WTC11 (cell line): ENCODE measurements at regions not wholly inside any gene's neighbourhood (a gene's known extent, or its start where the extent isn't known, plus 50 kb on each side); places are given as distances from the start of the nearest gene placed in this dataset.

Source experiments
- ATAC-seq: fragments of 200-7000 bp; cut with Tn5 transposase; 2 replicates; pipeline ENCODE4 v1.10.0; 2021; ENCODE audit warnings: mild to moderate bottlenecking, moderate library complexity
- CTCF ChIA-PET: fragments of 300-600 bp; sonication (Branson Sonifier 250); formaldehyde crosslinking; loops from one replicate; lab custom pipeline; 2021; ENCODE audit warnings: antibody characterized with exemption; lab: Charles Lee
- POLR2A ChIA-PET: fragments of 350-600 bp; sonication (Branson Sonifier 250); formaldehyde crosslinking; loops from one replicate; lab custom pipeline; 2021; ENCODE audit warnings: antibody characterized with exemption; lab: Charles Lee
- DNase-seq: peaks from one replicate; pipeline ENCODE4 v3.0.0; 2021; ENCODE audit warnings: low spot score
- H3K27ac Mint-ChIP-seq: 2 replicates; pipeline ENCODE4 v1.8.0; 2021; ENCODE audit warnings: mixed read lengths
- H3K27me3 Mint-ChIP-seq: 2 replicates; pipeline ENCODE4 v1.8.0; 2021; ENCODE audit warnings: low read depth, mild to moderate bottlenecking, moderate library complexity, mixed read lengths
- H3K36me3 Mint-ChIP-seq: 2 replicates; pipeline ENCODE4 v1.8.0; 2021; ENCODE audit warnings: mixed read lengths
- H3K4me1 Mint-ChIP-seq: 2 replicates; pipeline ENCODE4 v1.8.0; 2022; ENCODE audit warnings: mixed read lengths
- H3K4me3 Mint-ChIP-seq: 2 replicates; pipeline ENCODE4 v1.8.0; 2021; ENCODE audit warnings: mild to moderate bottlenecking, moderate library complexity, mixed read lengths
- H3K9me3 Mint-ChIP-seq: 2 replicates; pipeline ENCODE4 v1.8.0; 2021; ENCODE audit warnings: mixed read lengths
- GABPB1 ChIP-seq: sonication (generic); formaldehyde crosslinking; IDR thresholded peaks from 2 replicates; pipeline ENCODE4 v1.8.1; 2023; ENCODE audit warnings: mild to moderate bottlenecking, missing genetic modification reagents
- IRF2 ChIP-seq: sonication (generic); formaldehyde crosslinking; IDR thresholded peaks from 2 replicates; pipeline ENCODE4 v1.8.0; 2022; ENCODE audit warnings: low read depth, missing genetic modification reagents, borderline replicate concordance
- JAZF1 ChIP-seq: fragments of 250-450 bp; sonication (Bioruptor Pico); IDR thresholded peaks from 2 replicates; pipeline ENCODE4 v1.9.0; 2021; ENCODE audit warnings: moderate library complexity, mild to moderate bottlenecking, inconsistent platforms
- KAT7 ChIP-seq: sonication (generic); formaldehyde crosslinking; IDR thresholded peaks from 2 replicates; pipeline ENCODE4 v1.8.1; 2023; ENCODE audit warnings: missing genetic modification reagents, mild to moderate bottlenecking, borderline replicate concordance
- TP53 ChIP-seq: sonication (generic); formaldehyde crosslinking; IDR thresholded peaks from 2 replicates; pipeline ENCODE4 v1.8.1; 2023; ENCODE audit warnings: mild to moderate bottlenecking, missing genetic modification reagents
- ZNF219 ChIP-seq: sonication (generic); formaldehyde crosslinking; IDR thresholded peaks from 2 replicates; pipeline ENCODE4 v1.8.0; 2023; ENCODE audit warnings: missing genetic modification reagents, mild to moderate bottlenecking, borderline replicate concordance
- ZNF232 ChIP-seq: sonication (generic); formaldehyde crosslinking; IDR thresholded peaks from 2 replicates; pipeline ENCODE4 v1.8.0; 2022; ENCODE audit warnings: mild to moderate bottlenecking, missing genetic modification reagents
- TF ChIP-seq, protein P1 (sequence below): sonication (generic); formaldehyde crosslinking; IDR thresholded peaks from 2 replicates; pipeline ENCODE4 v1.8.1; 2023; ENCODE audit warnings: mild to moderate bottlenecking, moderate library complexity, missing genetic modification reagents
- TF ChIP-seq, protein P2 (sequence below): fragments of 250-450 bp; sonication (Bioruptor Pico); IDR thresholded peaks from 2 replicates; pipeline ENCODE4 v1.9.0; 2021; ENCODE audit warnings: mild to moderate bottlenecking
- TF ChIP-seq, protein P3 (sequence below): sonication (generic); formaldehyde crosslinking; IDR thresholded peaks from 2 replicates; pipeline ENCODE4 v1.8.0; 2022; ENCODE audit warnings: missing genetic modification reagents
- TF ChIP-seq, protein P4 (sequence below): sonication (generic); formaldehyde crosslinking; IDR thresholded peaks from 2 replicates; pipeline ENCODE4 v1.8.0; 2023; ENCODE audit warnings: missing genetic modification reagents
- TF ChIP-seq, protein P5 (sequence below): sonication (generic); formaldehyde crosslinking; IDR thresholded peaks from 2 replicates; pipeline ENCODE4 v1.8.1; 2022; ENCODE audit warnings: low read depth, mild to moderate bottlenecking, moderate library complexity, missing genetic modification reagents, borderline replicate concordance
- TF ChIP-seq, protein P6 (sequence below): sonication (generic); formaldehyde crosslinking; IDR thresholded peaks from 2 replicates; pipeline ENCODE4 v1.8.0; 2022; ENCODE audit warnings: mild to moderate bottlenecking, missing genetic modification reagents
- TF ChIP-seq, protein P7 (sequence below): fragments of 250-450 bp; sonication (Bioruptor Pico); IDR thresholded peaks from 2 replicates; pipeline ENCODE4 v1.9.0; 2021; ENCODE audit warnings: mild to moderate bottlenecking, borderline replicate concordance
- TF ChIP-seq, protein P8 (sequence below): sonication (generic); formaldehyde crosslinking; IDR thresholded peaks from 2 replicates; pipeline ENCODE4 v1.8.0; 2022; ENCODE audit warnings: mild to moderate bottlenecking, missing genetic modification reagents

DNA sequence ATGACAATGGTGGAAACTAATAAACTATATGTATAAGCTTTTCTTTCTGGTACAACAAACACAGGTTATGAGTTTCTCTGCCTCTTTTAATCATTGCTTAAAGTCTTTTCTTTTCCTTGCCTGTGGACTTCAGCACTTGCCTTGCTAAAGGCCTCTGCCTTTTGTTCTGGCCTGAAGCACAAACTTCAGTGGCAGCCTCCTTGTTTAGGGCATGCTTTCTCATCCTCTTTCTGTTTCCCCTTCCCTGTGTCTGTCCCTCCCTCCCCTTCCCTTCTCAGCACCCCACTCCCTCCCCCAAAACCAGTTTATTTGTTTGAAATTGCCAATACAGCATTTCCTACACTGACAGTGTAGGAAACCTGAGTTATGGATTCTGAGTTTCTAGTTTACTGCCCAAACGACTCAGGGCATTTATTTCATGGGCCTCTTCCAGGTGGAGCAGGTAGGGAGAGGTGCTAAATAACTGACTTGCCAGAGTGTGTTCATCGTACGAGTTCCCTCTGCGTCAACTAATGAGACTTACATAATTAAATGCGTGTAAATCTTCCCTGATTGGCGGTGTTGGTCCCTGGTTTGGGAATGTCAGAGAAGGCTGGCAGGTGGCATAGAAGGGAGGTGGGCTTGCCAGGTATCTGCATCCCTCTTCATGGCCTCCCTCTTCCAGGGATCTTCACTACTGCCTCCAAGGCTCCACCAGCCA lies 311.0 kb downstream of the FBXW7 start:
- POLR2A ChIA-PET, result no interaction called here
- H3K4me3 Mint-ChIP-seq, result no peak overlapping the region
- no peak for DNase-seq
- H3K27me3 Mint-ChIP-seq, result no peaks in the 10 kb centered on the region
- peaks cover 9% of the 10 kb centered on the region for H3K9me3 Mint-ChIP-seq
- CTCF ChIA-PET, result no interaction called here
- TF ChIP-seq, protein P1, sequence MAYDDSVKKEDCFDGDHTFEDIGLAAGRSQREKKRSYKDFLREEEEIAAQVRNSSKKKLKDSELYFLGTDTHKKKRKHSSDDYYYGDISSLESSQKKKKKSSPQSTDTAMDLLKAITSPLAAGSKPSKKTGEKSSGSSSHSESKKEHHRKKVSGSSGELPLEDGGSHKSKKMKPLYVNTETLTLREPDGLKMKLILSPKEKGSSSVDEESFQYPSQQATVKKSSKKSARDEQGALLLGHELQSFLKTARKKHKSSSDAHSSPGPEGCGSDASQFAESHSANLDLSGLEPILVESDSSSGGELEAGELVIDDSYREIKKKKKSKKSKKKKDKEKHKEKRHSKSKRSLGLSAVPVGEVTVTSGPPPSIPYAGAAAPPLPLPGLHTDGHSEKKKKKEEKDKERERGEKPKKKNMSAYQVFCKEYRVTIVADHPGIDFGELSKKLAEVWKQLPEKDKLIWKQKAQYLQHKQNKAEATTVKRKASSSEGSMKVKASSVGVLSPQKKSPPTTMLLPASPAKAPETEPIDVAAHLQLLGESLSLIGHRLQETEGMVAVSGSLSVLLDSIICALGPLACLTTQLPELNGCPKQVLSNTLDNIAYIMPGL (CRISPR knock-in tag), result no peak
- TF ChIP-seq JAZF1 (CRISPR knock-in tag), result no peak
- TF ChIP-seq, protein P2, sequence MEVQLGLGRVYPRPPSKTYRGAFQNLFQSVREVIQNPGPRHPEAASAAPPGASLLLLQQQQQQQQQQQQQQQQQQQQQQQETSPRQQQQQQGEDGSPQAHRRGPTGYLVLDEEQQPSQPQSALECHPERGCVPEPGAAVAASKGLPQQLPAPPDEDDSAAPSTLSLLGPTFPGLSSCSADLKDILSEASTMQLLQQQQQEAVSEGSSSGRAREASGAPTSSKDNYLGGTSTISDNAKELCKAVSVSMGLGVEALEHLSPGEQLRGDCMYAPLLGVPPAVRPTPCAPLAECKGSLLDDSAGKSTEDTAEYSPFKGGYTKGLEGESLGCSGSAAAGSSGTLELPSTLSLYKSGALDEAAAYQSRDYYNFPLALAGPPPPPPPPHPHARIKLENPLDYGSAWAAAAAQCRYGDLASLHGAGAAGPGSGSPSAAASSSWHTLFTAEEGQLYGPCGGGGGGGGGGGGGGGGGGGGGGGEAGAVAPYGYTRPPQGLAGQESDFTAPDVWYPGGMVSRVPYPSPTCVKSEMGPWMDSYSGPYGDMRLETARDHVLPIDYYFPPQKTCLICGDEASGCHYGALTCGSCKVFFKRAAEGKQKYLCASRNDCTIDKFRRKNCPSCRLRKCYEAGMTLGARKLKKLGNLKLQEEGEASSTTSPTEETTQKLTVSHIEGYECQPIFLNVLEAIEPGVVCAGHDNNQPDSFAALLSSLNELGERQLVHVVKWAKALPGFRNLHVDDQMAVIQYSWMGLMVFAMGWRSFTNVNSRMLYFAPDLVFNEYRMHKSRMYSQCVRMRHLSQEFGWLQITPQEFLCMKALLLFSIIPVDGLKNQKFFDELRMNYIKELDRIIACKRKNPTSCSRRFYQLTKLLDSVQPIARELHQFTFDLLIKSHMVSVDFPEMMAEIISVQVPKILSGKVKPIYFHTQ, result no peak
- TF ChIP-seq, all 79 proteins: peak for 0
- Mint-ChIP-seq H3K27ac (no peak overlapping the region), H3K4me1 (peaks cover 28% of the 10 kb centered on the region), H3K36me3 (peaks cover 2% of the 10 kb centered on the region)
- ATAC-seq, result no peak

DNA sequence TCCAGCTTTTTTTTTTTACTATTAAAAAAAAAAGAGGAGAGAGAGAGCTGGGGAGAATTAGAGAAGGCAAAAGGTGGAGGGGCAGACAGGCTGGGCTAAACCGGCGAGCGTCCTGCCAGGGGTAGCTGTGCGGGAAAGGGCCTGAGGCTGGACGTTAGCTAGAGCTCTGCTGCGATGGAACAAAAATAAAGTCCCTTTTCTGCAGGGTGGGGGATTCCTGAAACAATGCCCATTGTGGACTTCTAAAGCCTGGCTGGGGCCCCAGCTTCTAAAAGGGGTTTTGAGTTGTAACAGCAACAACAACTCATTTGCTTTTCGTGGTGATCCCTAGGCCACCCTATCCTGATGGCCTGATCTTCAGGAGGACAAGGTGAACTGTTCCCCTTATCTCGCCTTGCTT lies 311.7 kb downstream of the FBXW7 start:
- Mint-ChIP-seq H3K4me3 (no peak overlapping the region), H3K4me1 (peaks cover 22% of the 10 kb centered on the region), H3K36me3 (no peaks in the 10 kb centered on the region), H3K27ac (no peak overlapping the region), H3K9me3 (peaks cover 7% of the 10 kb centered on the region)
- POLR2A ChIA-PET, result interaction anchor here (1.1 kb wide), 1 partner anchor 40 kb away, joined by 3 read pairs; no protein-coding TSS in a partner anchor
- DNase-seq (no peak), ATAC-seq (no peak)
- TF ChIP-seq KAT7 (CRISPR knock-in tag) (no peak), GABPB1 (CRISPR knock-in tag) (no peak), ZNF219 (CRISPR knock-in tag) (no peak), TP53 (CRISPR knock-in tag) (no peak), IRF2 (CRISPR knock-in tag) (no peak), ZNF232 (CRISPR knock-in tag) (no peak)
- TF ChIP-seq, protein P3, sequence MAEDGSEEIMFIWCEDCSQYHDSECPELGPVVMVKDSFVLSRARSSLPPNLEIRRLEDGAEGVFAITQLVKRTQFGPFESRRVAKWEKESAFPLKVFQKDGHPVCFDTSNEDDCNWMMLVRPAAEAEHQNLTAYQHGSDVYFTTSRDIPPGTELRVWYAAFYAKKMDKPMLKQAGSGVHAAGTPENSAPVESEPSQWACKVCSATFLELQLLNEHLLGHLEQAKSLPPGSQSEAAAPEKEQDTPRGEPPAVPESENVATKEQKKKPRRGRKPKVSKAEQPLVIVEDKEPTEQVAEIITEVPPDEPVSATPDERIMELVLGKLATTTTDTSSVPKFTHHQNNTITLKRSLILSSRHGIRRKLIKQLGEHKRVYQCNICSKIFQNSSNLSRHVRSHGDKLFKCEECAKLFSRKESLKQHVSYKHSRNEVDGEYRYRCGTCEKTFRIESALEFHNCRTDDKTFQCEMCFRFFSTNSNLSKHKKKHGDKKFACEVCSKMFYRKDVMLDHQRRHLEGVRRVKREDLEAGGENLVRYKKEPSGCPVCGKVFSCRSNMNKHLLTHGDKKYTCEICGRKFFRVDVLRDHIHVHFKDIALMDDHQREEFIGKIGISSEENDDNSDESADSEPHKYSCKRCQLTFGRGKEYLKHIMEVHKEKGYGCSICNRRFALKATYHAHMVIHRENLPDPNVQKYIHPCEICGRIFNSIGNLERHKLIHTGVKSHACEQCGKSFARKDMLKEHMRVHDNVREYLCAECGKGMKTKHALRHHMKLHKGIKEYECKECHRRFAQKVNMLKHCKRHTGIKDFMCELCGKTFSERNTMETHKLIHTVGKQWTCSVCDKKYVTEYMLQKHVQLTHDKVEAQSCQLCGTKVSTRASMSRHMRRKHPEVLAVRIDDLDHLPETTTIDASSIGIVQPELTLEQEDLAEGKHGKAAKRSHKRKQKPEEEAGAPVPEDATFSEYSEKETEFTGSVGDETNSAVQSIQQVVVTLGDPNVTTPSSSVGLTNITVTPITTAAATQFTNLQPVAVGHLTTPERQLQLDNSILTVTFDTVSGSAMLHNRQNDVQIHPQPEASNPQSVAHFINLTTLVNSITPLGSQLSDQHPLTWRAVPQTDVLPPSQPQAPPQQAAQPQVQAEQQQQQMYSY (CRISPR knock-in tag), result no peak
- TF ChIP-seq, protein P4, sequence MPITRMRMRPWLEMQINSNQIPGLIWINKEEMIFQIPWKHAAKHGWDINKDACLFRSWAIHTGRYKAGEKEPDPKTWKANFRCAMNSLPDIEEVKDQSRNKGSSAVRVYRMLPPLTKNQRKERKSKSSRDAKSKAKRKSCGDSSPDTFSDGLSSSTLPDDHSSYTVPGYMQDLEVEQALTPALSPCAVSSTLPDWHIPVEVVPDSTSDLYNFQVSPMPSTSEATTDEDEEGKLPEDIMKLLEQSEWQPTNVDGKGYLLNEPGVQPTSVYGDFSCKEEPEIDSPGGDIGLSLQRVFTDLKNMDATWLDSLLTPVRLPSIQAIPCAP, result no peak
- TF ChIP-seq, protein P5, sequence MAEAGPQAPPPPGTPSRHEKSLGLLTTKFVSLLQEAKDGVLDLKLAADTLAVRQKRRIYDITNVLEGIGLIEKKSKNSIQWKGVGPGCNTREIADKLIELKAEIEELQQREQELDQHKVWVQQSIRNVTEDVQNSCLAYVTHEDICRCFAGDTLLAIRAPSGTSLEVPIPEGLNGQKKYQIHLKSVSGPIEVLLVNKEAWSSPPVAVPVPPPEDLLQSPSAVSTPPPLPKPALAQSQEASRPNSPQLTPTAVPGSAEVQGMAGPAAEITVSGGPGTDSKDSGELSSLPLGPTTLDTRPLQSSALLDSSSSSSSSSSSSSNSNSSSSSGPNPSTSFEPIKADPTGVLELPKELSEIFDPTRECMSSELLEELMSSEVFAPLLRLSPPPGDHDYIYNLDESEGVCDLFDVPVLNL (CRISPR knock-in tag), result no peak
- TF ChIP-seq, protein P6, sequence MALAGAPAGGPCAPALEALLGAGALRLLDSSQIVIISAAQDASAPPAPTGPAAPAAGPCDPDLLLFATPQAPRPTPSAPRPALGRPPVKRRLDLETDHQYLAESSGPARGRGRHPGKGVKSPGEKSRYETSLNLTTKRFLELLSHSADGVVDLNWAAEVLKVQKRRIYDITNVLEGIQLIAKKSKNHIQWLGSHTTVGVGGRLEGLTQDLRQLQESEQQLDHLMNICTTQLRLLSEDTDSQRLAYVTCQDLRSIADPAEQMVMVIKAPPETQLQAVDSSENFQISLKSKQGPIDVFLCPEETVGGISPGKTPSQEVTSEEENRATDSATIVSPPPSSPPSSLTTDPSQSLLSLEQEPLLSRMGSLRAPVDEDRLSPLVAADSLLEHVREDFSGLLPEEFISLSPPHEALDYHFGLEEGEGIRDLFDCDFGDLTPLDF (CRISPR knock-in tag), result no peak
- TF ChIP-seq, protein P7, sequence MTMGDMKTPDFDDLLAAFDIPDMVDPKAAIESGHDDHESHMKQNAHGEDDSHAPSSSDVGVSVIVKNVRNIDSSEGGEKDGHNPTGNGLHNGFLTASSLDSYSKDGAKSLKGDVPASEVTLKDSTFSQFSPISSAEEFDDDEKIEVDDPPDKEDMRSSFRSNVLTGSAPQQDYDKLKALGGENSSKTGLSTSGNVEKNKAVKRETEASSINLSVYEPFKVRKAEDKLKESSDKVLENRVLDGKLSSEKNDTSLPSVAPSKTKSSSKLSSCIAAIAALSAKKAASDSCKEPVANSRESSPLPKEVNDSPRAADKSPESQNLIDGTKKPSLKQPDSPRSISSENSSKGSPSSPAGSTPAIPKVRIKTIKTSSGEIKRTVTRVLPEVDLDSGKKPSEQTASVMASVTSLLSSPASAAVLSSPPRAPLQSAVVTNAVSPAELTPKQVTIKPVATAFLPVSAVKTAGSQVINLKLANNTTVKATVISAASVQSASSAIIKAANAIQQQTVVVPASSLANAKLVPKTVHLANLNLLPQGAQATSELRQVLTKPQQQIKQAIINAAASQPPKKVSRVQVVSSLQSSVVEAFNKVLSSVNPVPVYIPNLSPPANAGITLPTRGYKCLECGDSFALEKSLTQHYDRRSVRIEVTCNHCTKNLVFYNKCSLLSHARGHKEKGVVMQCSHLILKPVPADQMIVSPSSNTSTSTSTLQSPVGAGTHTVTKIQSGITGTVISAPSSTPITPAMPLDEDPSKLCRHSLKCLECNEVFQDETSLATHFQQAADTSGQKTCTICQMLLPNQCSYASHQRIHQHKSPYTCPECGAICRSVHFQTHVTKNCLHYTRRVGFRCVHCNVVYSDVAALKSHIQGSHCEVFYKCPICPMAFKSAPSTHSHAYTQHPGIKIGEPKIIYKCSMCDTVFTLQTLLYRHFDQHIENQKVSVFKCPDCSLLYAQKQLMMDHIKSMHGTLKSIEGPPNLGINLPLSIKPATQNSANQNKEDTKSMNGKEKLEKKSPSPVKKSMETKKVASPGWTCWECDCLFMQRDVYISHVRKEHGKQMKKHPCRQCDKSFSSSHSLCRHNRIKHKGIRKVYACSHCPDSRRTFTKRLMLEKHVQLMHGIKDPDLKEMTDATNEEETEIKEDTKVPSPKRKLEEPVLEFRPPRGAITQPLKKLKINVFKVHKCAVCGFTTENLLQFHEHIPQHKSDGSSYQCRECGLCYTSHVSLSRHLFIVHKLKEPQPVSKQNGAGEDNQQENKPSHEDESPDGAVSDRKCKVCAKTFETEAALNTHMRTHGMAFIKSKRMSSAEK, result no peak
- TF ChIP-seq, protein P8, sequence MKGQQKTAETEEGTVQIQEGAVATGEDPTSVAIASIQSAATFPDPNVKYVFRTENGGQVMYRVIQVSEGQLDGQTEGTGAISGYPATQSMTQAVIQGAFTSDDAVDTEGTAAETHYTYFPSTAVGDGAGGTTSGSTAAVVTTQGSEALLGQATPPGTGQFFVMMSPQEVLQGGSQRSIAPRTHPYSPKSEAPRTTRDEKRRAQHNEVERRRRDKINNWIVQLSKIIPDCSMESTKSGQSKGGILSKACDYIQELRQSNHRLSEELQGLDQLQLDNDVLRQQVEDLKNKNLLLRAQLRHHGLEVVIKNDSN (CRISPR knock-in tag), result no peak
- TF ChIP-seq, all 79 proteins: peak for 0
- CTCF ChIA-PET, result no interaction called here
- H3K27me3 Mint-ChIP-seq, result no peaks in the 10 kb centered on the region
